Epithelial cell of proximal tubule (primary cell): ENCODE measurements at regions not wholly inside any gene's neighbourhood (a gene's known extent, or its start where the extent isn't known, plus 50 kb on each side); places are given as distances from the start of the nearest gene placed in this dataset.
A peak's percentile ranks its signal among the peaks of the same experiment; 100 is the strongest.

Experiments used
- DNase-seq: peaks from one replicate; pipeline ENCODE4 v3.0.0-alpha.2; 2011; ENCODE audit warnings: low read depth
- H3K4me3 ChIP-seq: 2 replicates; pipeline ENCODE4 v1.5.1; 2011; ENCODE audit warnings: low read depth, mild to moderate bottlenecking, low read length
- TF ChIP-seq, protein P1 (sequence below): conservative IDR thresholded peaks from 2 replicates; pipeline ENCODE4 v1.5.1; 2012; ENCODE audit warnings: low read depth, mild to moderate bottlenecking, low read length

DNA sequence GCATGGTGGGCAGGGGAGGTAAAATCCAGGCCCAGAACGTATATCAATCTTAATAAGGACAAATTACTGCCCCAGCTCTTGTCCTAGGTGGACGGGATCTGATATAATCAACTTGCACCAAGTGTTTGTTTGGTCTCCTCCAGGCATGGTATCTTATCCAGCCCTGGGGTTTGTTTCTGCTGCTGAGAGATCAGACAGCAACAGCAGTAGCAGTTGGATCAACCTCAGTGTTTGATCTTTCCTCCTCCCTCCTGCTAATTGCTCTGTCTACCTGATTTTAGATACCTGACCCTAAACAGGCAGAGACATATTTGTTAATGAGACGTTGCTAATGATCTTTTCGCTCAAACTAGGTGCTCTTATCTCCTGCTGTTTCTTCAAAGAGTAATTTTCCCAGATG lies 100.4 kb upstream of the BACH2 start:
- TF ChIP-seq, protein P1, sequence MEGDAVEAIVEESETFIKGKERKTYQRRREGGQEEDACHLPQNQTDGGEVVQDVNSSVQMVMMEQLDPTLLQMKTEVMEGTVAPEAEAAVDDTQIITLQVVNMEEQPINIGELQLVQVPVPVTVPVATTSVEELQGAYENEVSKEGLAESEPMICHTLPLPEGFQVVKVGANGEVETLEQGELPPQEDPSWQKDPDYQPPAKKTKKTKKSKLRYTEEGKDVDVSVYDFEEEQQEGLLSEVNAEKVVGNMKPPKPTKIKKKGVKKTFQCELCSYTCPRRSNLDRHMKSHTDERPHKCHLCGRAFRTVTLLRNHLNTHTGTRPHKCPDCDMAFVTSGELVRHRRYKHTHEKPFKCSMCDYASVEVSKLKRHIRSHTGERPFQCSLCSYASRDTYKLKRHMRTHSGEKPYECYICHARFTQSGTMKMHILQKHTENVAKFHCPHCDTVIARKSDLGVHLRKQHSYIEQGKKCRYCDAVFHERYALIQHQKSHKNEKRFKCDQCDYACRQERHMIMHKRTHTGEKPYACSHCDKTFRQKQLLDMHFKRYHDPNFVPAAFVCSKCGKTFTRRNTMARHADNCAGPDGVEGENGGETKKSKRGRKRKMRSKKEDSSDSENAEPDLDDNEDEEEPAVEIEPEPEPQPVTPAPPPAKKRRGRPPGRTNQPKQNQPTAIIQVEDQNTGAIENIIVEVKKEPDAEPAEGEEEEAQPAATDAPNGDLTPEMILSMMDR, result no peak
- no peak overlapping the region for H3K4me3 ChIP-seq
- DNase-seq, result no peak

DNA sequence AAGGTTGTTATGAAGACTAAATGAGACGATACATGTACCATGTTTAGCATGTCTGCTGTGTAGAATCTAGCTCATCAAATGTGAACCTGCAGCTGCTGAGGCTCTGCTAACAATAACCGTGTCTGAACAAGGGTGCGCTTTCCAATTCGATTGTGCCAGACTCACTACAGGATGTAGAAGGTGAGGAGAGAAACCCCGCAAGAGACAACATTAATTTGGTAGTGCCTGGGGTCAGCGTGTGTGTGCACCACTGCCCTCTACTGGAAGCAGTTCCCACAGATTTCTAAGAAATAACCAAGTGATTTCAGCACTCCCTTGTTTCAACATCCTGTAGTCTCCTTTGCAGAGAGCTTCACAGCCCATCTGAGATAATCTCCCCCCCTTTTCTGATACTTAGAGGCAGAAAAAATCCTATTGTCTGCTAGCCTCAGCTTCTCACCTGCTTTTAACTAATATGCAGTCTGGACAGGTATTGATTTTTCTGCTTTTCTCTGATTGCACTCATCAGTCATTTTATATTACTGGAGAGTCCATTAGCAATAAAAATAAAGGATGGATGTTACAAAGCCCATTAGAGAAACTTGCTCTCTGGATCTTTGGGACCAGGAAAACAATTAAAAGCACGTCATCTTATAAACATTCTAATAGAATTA lies 96.7 kb upstream of the BACH2 start:
- DNase-seq, result no peak
- TF ChIP-seq, protein P1, result peak; percentile 91
- H3K4me3 ChIP-seq, result no peak overlapping the region

DNA sequence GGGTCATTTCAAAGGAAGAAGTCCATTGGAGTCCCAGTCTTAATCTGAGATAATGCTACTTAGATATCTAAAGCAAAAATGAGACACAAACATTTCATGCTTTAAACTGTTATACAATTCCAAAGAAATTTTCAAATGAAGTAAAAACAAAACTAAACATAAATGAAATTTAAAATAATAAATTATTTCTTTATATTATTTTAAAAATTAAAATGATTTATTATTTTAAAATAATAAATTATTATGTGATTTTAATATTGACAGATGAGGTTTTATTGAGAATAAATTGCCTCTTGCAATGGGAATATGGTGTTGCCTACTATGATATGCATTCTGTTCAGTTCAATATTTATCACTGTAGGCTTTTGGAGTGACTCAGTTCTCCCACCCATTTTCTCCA lies 93.7 kb upstream of the BACH2 start:
- no peak overlapping the region for H3K4me3 ChIP-seq
- DNase-seq, result no peak
- TF ChIP-seq, protein P1, result no peak

DNA sequence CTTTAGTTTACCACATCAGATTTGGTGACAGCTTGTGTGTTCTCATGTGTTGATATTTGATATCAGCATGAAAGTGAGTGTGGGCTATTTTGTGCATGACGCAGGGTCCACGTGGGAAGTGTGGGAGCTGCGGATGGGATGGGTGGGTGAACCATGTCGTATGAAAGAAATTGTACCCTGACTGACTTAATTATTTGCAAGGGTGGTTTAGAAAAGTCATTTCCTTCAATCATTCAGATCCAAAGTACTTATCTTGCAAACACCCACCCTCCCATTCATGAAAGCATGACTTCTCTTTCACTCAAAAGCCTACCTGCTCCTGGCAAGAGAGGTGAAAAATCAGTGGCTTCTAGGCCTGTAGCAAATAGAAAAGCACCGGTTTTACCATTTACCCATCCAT lies 91.8 kb upstream of the BACH2 start:
- TF ChIP-seq, protein P1, result no peak
- no peak overlapping the region for H3K4me3 ChIP-seq
- DNase-seq, result no peak

DNA sequence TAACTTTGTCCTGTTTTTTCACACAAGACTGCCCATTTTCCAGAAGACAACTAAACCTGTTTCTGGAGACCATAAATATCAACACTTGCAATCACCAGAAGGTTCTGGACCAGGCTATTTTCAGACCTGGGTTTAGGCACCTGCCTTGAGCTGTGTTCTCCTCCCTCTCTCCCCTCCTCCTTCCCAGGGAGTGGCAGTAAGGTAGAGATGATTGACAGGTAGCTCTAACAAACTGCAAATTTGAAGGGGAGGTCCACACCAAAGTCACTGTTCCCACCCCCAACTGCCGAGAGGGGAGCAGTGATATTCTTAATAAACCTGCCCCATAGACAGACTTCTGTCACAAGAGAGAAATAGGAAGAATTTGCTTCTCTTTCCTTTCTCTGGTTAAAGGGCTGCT lies 91.2 kb upstream of the BACH2 start:
- DNase-seq, result no peak
- TF ChIP-seq, protein P1, result no peak
- H3K4me3 ChIP-seq, result no peak overlapping the region

DNA sequence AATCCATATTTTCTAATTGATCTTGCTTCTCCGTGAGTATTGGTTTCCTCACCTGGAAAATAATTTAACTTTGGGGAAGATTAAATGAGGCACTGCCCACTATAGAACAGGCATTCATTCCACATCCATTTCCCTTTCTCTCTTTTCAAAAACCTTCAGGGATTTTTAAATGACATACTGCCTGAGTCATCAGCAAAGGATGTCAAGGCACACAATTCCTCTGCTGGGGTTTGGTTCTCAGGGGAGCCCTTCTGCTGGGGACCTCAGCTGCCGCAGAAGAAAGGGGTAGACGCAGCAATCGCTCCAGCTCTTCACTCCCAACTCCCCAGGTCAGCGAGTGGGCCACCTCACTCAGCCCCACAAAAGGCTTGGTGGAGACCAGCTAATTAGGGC lies 90.7 kb upstream of the BACH2 start:
- DNase-seq, result no peak
- H3K4me3 ChIP-seq, result no peak overlapping the region
- TF ChIP-seq, protein P1, result no peak
